HEK293T (cell line): ENCODE measurements at regions not wholly inside any gene's neighbourhood (a gene's known extent, or its start where the extent isn't known, plus 50 kb on each side); places are given as distances from the start of the nearest gene placed in this dataset.
"Not testable (repeated sequence)": the region's sequence is repeated elsewhere in the genome, so short reads cannot be mapped to it uniquely, and the experiment has no call there.

Experiments used
- CTCF ChIA-PET: fragments of 350-600 bp; formaldehyde crosslinking; extraction: SDS; loops from one replicate; lab custom pipeline; 2021; ENCODE audit warnings: antibody characterized with exemption, inconsistent platforms; lab: Yijun Ruan, JAX
- POLR2A ChIA-PET: fragments of 350-600 bp; formaldehyde crosslinking; extraction: SDS; loops from one replicate; lab custom pipeline; 2020; ENCODE audit warnings: antibody characterized with exemption, inconsistent platforms; lab: Yijun Ruan, JAX
- DNase-seq: peaks from one replicate; pipeline ENCODE4 v3.0.0; 2012; ENCODE audit warnings: mixed read lengths; ENCODE audit errors: extremely low spot score
- ARNT ChIP-seq: fragments of 450-650 bp; IDR thresholded peaks from 2 replicates; pipeline ENCODE4 v1.6.1; 2017; ENCODE audit warnings: mild to moderate bottlenecking
- BHLHE40 ChIP-seq: fragments of 450-650 bp; IDR thresholded peaks from 2 replicates; pipeline ENCODE4 v1.6.1; 2016; ENCODE audit warnings: mild to moderate bottlenecking, moderate library complexity, borderline replicate concordance
- CTBP1 ChIP-seq: fragments of 450-650 bp; IDR thresholded peaks from 2 replicates; pipeline ENCODE4 v1.6.1; 2016; ENCODE audit warnings: borderline replicate concordance
- ELF4 ChIP-seq: fragments of 450-650 bp; IDR thresholded peaks from 2 replicates; pipeline ENCODE4 v1.6.1; 2017; ENCODE audit warnings: antibody characterized with exemption
- FOXA1 ChIP-seq: fragments of 450-650 bp; IDR thresholded peaks from 2 replicates; pipeline ENCODE4 v1.6.1; 2016; ENCODE audit warnings: mild to moderate bottlenecking
- FOXK2 ChIP-seq: fragments of 450-650 bp; IDR thresholded peaks from 2 replicates; pipeline ENCODE4 v1.6.1; 2016; ENCODE audit warnings: mild to moderate bottlenecking
- FOXM1 ChIP-seq: fragments of 450-650 bp; IDR thresholded peaks from 2 replicates; pipeline ENCODE4 v1.6.1; 2017; ENCODE audit warnings: mild to moderate bottlenecking, borderline replicate concordance
- HDGF ChIP-seq: fragments of 450-650 bp; IDR thresholded peaks from 2 replicates; pipeline ENCODE4 v1.6.1; 2017; ENCODE audit warnings: antibody characterized with exemption, borderline replicate concordance
- L3MBTL2 ChIP-seq: fragments of 450-650 bp; conservative IDR thresholded peaks from 2 replicates; pipeline ENCODE4 v1.6.1; 2016; ENCODE audit warnings: mild to moderate bottlenecking
- LEF1 ChIP-seq: fragments of 450-650 bp; IDR thresholded peaks from 2 replicates; pipeline ENCODE4 v1.6.1; 2017; ENCODE audit warnings: mild to moderate bottlenecking, borderline replicate concordance
- NFRKB ChIP-seq: fragments of 450-650 bp; IDR thresholded peaks from 2 replicates; pipeline ENCODE4 v1.6.1; 2016; ENCODE audit warnings: mild to moderate bottlenecking, moderate library complexity
- PKNOX1 ChIP-seq: fragments of 450-650 bp; IDR thresholded peaks from 2 replicates; pipeline ENCODE4 v1.6.1; 2016
- SP1 ChIP-seq: fragments of 450-650 bp; IDR thresholded peaks from 2 replicates; pipeline ENCODE4 v1.6.1; 2017
- SUZ12 ChIP-seq: fragments of 450-650 bp; IDR thresholded peaks from 2 replicates; pipeline ENCODE4 v1.6.1; 2016; ENCODE audit warnings: mild to moderate bottlenecking
- TARDBP ChIP-seq: fragments of 450-650 bp; IDR thresholded peaks from 2 replicates; pipeline ENCODE4 v1.6.1; 2016
- ZNF384 ChIP-seq: fragments of 450-650 bp; IDR thresholded peaks from 2 replicates; pipeline ENCODE4 v1.6.1; 2016

GRCh38 chr2:185583058-185583816 is 155.4 kb upstream of the FSIP2 start:
- no peak for TF ChIP-seq ARNT
- no peak for TF ChIP-seq ZNF384
- no peak for TF ChIP-seq CTBP1
- TF ChIP-seq TARDBP, result no peak
- no peak for TF ChIP-seq HDGF
- no peak for TF ChIP-seq FOXA1
- TF ChIP-seq SP1, result no peak
- TF ChIP-seq FOXM1, result no peak
- TF ChIP-seq BHLHE40, result no peak
- no peak for TF ChIP-seq L3MBTL2
- TF ChIP-seq NFRKB, result no peak
- no peak for TF ChIP-seq SUZ12
- TF ChIP-seq ELF4, result no peak
- TF ChIP-seq LEF1, result no peak
- no peak for DNase-seq
- POLR2A ChIA-PET, result no interaction called here
- CTCF ChIA-PET, result no interaction called here

DNA sequence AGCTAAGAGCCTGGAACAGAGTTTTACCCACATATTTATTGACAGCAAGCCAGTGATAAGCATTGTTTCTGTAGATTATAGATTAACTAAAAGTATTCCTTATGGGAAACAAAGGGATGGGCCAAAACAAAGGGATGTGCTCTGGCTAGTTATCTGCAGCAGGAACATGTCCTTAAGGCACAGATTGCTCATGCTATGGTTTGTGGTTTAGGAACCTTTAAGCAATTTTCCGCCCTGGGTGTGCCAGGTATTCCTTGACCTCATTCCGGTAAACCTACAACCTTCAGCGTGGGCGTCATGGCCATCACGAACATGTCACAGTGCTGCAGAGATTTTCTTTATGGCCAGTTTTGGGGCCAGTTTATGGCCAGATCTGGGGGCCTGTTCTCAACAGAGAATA is 153.4 kb upstream of the FSIP2 start:
- POLR2A ChIA-PET, result not testable (repeated sequence)

DNA sequence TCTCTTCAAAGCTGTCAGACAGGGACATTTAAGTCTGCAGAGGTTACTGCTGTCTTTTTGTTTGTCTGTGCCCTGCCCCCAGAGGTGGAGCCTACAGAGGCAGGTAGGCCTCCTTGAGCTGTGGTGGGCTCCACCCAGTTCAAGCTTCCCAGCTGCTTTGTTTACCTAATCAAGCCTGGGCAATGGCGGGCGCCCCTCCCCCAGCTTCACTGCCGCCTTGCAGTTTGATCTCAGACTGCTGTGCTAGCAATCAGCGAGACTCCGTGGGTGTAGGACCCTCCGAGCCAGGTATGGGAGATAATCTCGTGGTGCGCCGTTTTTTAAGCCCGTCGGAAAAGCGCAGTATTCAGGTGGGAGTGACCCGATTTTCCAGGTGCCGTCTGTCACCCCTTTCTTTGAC is 147.3 kb upstream of the FSIP2 start:
- CTCF ChIA-PET, POLR2A ChIA-PET: not testable (repeated sequence)

More for the DNA sequence above, 153.4 kb upstream of the FSIP2 start:
- DNase-seq, CTCF ChIA-PET: not testable (repeated sequence)

GRCh38 chr2:185607945-185608344 is 130.7 kb upstream of the FSIP2 start:
- ChIA-PET CTCF (interaction anchor here (0.6 kb wide), 1 partner anchor 644 kb away, joined by 3 read pairs; no protein-coding TSS in a partner anchor), POLR2A (no interaction called here)
- TF ChIP-seq L3MBTL2 (no peak), ZNF384 (no peak), NFRKB (no peak), PKNOX1 (no peak), CTBP1 (no peak), TARDBP (no peak), FOXK2 (no peak), FOXA1 (no peak), LEF1 (no peak), SUZ12 (no peak), SP1 (no peak), ELF4 (no peak), BHLHE40 (no peak), FOXM1 (no peak), ARNT (no peak), HDGF (no peak)
- DNase-seq, result no peak

More for the DNA sequence above, 147.3 kb upstream of the FSIP2 start:
- DNase-seq, result not testable (repeated sequence)

DNA sequence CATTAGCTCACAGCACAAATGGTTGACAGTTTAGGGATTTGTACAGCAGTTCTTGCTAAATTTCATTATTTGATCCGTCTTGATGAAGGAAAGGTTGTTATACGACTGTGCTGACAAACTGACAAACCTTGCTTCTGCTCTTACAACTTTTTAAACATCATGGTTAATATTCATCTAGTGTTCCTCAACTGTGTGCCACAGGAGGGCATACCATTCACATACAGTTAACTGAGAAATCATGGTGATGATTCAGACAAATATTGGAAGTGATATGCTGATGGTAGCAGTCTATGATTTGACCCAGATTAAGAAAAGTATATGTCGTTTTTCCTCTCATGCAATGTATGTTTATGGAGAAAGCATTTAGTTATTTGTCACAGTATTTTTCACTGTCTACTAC is 129.8 kb upstream of the FSIP2 start:
- ChIA-PET CTCF (interaction anchor here (0.6 kb wide), 2 partner anchors 20 to 643 kb away, joined by 3 to 4 read pairs; no protein-coding TSS in a partner anchor), POLR2A (no interaction called here)
- TF ChIP-seq NFRKB (no peak), FOXM1 (no peak), FOXA1 (no peak), SUZ12 (no peak), FOXK2 (no peak), CTBP1 (no peak), SP1 (no peak), HDGF (no peak), BHLHE40 (no peak), LEF1 (no peak), ARNT (no peak), ZNF384 (no peak), L3MBTL2 (no peak), PKNOX1 (no peak), ELF4 (no peak), TARDBP (no peak)
- no peak for DNase-seq

GRCh38 chr2:185610301-185610700 is 128.3 kb upstream of the FSIP2 start:
- TF ChIP-seq SUZ12 (no peak), HDGF (no peak), NFRKB (no peak)
- CTCF ChIA-PET, result no interaction called here
- POLR2A ChIA-PET, result no interaction called here
- DNase-seq, result no peak

- DNase-seq, result no peak
- CTCF ChIA-PET, result no interaction called here
Observed at GRCh38 chr2:185618625-185619024, 120.0 kb upstream of the FSIP2 start.

More at GRCh38 chr2:185618625-185619024, 120.0 kb upstream of the FSIP2 start:
- POLR2A ChIA-PET, result no interaction called here
- TF ChIP-seq FOXK2 (no peak), FOXM1 (no peak), HDGF (no peak), ARNT (no peak), SP1 (no peak), LEF1 (no peak), BHLHE40 (no peak), ELF4 (no peak), TARDBP (no peak), NFRKB (no peak), SUZ12 (no peak), PKNOX1 (no peak), L3MBTL2 (no peak)
